GM21528 (cell line): ENCODE measurements at regions not wholly inside any gene's neighbourhood (a gene's known extent, or its start where the extent isn't known, plus 50 kb on each side); places are given as distances from the start of the nearest gene placed in this dataset.
"Not testable (repeated sequence)": the region's sequence is repeated elsewhere in the genome, so short reads cannot be mapped to it uniquely, and the experiment has no call there.

Source experiments
- ATAC-seq: cut with Tn5 transposase; IDR thresholded peaks from one replicate; pipeline ENCODE4 v1.9.1; 2021; ENCODE audit warnings: mild to moderate bottlenecking, moderate library complexity; ENCODE audit not compliant: unreplicated experiment, low FRiP score

DNA sequence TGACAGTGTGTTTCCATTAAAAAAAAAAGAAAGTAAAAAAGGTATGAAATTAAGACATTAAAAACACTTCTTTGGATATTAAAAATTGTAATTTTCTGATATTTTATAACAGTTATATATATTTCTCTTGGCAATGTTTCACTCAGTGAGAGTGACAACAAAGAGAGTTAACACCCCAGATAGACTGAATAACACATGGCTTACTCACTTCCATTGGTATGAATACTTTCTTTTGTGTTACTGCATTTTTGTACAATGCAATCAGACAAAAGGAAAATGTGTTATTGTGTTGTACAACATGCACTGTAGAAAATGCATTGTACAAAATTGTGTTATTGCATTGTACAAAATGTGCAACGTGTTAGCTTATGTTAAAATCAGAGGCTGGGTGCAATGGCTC lies 676.6 kb upstream of the AMELY start:
- ATAC-seq = not testable (repeated sequence)

DNA sequence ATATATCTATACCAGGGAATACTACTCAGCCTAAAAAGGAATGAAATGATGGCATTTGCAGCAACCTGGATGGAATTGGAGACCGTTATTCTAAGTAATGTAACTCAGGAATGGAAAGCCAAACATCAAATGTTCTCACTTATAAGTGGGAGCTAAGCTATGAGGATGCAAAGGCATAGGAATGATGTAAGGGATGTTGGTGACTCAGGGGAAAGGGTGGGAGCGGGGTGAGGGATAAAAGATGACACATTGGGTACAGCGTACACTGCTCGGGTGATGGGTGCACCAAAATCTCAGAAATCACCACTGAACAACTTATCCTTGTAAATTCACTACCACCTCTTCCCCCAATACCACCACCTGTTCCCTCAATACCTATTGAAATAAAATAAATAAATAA lies 651.0 kb upstream of the AMELY start:
- no peak for ATAC-seq

GRCh38 chrY:7557675-7558074 lies 646.1 kb upstream of the AMELY start:
- no peak for ATAC-seq

GRCh38 chrY:7555006-7555405 lies 643.5 kb upstream of the AMELY start:
- ATAC-seq = no peak

DNA sequence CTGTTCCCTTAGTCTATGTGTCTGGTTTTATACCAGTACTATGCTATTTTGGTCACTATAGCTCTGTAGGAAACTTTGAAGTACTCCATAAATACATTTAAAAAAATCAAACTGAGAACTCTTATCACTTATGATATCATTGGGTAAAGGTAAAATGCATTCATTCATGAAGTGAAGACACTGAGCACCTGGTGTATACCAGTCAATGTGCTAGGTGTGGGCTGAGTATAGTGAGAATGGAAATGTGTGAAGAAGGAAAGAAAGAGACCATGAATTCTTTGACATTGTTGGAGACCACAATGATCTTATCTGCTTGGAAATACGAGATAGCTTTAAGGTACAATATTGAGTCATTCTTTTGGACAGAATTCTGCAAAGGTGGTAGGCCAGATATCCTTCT lies 633.5 kb upstream of the AMELY start:
- no peak for ATAC-seq

- no peak for ATAC-seq
Observed at GRCh38 chrY:7544172-7544770, 632.7 kb upstream of the AMELY start.

DNA sequence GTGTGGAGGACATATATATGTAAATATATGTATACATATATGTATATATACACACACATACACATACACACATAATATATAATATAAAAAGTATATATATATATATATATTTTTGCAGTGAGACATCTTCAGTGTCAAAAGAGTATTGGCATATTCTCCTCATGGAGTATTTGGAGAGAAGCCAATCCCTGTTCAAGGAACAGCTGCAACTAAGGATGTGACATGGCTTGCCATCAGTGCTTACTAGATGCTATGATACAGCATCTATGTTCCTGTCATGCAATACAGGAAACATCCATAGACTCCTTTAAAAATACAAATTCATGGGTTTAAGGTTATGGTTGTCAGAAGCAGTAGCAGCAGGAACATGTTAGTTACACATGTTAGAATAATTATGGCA lies 632.0 kb upstream of the AMELY start:
- no peak for ATAC-seq

DNA sequence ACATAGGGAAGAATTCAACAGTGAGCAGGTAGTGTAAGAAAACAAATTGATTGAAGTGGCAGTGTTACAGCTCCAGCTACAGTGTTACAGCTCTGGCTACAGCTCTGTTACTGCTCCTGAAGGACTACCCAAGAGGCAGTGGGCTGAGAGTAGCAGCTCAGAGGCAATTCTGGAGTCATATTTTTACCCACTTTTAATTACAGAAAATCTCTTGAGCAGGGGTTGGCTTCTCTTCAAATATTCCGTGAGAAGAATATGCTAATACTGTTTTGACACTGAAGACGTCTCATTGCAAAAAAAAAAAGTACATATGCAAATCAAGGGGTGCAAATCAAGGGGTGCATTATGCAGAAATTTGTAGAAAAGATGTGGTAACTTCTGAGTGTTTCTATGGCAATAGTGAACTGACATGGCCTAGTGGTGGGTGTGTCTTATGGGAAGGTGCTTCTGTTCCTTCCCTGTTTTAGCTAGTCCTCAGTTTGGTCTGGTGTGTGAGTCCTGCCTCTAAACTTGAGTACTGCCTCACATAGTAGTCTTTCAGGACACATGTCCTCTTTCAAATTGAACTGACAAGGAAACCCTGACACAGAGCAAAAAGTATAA lies 630.8 kb upstream of the AMELY start:
- no peak for ATAC-seq

DNA sequence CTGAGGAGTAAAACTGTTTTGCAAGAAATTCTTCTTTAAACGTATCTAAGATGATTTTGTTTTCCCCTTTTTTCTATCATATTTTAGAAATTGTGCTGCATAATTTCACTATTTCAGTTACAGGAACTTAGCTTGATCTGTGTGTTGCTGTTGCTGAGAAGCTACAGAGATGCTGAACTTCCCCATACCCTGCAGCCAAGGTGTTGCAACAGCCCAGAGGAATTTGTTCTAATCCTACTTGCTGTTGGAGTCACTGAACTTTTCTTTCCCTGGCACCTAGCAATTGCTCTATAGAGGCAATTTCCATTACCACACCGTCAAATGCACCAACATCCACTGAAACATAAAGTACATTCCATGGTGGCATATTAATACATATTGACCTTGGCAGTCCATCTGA lies 617.8 kb upstream of the AMELY start:
- ATAC-seq = no peak

GRCh38 chrY:7527568-7527967 lies 616.0 kb upstream of the AMELY start:
- ATAC-seq = not testable (repeated sequence)

GRCh38 chrY:7518387-7518786 lies 606.8 kb upstream of the AMELY start:
- no peak for ATAC-seq

- ATAC-seq = no peak
Observed at GRCh38 chrY:7516268-7516667, 604.7 kb upstream of the AMELY start.

GRCh38 chrY:7515812-7516211 lies 604.3 kb upstream of the AMELY start:
- no peak for ATAC-seq

GRCh38 chrY:7502896-7503295 lies 591.3 kb upstream of the AMELY start:
- ATAC-seq = no peak

GRCh38 chrY:7501236-7501635 lies 589.7 kb upstream of the AMELY start:
- ATAC-seq = no peak

DNA sequence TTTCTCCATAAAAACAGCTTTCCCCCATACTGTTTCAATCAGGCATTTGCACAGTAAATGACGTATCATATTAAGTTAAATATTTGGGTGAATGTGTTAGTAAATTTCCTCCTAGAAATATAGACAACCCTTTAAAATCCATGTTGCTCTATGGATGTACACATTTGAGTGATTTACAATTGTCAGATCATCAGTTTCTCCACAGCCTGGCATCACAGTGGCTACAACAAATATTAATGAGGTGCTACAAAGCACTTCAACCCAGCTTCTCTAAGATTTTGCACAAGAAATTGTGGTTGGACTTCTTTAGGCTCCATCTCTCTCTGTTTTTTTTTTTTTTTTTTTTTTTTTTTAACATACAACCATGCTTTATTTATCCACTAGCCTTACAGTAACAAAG lies 584.4 kb upstream of the AMELY start:
- ATAC-seq = no peak

DNA sequence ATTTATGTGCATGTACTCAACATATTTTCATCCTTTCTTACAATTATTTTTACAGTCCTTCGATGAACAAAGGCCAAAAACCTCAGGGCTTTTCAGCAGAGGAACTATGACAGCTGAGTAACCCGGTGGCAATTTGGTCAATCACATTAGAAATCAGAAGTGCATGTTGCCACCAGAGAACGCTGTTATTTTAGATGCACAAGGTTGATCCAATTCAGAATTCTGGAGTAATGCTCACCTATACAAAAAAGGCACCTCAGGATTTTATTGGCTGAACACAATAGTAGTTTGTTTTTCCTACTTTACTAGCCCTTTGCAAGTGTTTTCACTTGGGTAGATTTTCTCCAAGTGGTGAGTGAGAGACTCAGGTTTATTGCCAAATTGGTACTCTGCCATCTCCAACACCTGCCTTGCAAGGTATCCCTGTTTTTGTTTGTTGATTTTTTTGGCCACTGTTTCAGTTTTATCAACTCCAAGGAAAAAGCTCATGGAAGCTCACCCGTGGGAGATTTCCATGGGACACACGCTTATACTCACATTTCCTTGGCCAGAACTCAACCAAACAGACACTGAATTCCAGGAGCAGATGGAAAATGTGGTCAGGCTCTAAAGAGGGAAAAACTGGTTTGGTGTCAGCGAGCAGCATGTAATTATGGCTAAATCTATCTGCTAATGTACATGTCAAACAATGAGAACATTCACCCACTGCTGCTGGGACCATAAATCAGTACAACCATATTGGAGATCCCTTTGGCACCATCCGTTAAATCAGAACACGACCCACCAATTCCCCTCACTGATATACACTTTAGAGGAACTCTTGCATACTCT lies 573.1 kb upstream of the AMELY start:
- not testable (repeated sequence) for ATAC-seq

DNA sequence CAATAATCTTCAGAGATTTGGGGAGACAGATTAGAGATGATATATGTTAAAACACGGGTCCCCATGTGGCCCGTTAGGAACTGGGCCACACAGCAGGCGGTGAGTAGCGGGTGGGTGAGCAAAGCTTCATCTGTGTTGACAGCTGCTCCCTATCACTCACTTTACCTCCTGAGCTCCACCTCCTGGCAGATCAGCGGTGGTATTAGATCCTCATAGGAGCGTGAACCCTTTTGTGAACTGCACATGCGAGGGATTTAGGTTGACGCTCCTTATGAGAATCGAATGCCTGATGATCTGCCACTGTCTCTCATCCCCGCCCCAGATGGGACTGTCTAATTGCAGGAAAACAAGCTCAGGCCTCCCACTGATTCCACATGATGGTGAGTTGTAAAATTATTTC lies 560.4 kb upstream of the AMELY start:
- no peak for ATAC-seq

DNA sequence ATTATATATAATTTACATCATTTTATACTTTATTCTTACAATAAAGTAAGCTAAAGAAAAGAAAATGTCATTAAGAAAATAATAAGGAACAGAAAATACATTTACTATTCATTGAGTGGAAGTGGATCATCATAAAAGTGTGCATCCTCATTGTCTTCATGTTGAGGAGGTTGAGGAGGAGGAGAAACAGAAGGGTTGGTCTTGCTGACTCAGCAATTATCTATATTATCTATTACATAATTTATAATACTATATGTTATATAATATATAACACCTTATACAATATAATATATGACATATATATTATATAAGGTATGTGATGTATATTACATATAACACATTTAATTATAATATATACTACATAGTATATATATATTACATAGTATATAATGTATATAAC lies 558.5 kb upstream of the AMELY start:
- no peak for ATAC-seq

GRCh38 chrY:7468951-7469745 lies 557.6 kb upstream of the AMELY start:
- no peak for ATAC-seq
